Endothelial cell of umbilical vein (primary cell): ENCODE measurements at regions not wholly inside any gene's neighbourhood (a gene's known extent, or its start where the extent isn't known, plus 50 kb on each side); places are given as distances from the start of the nearest gene placed in this dataset.

Source experiments
- BruUV-seq: library from RNA; stranded (reverse); fragments of 400-500 nt; replicated peaks from 2 replicates; lab custom pipeline; 2021; lab: Mats Ljungman, UMichigan
- CTCF ChIA-PET: fragments of 300-600, 350-600 bp; sonication (Branson Sonifier 250); formaldehyde crosslinking; loops from one replicate; lab custom pipeline; 2021; ENCODE audit warnings: antibody characterized with exemption, inconsistent platforms; lab: Charles Lee
- POLR2A ChIA-PET: fragments of 300-600, 350-600 bp; sonication (Branson Sonifier 250); formaldehyde crosslinking; loops from one replicate; lab custom pipeline; 2021; ENCODE audit warnings: antibody characterized with exemption, inconsistent platforms; lab: Charles Lee
- DNase-seq: peaks from one replicate; pipeline ENCODE4 v3.0.0-alpha.2; 2011; ENCODE audit warnings: low read depth, low spot score
- FAIRE-seq: peaks from 2 replicates; lab custom pipeline; 2011; peaks lifted over from hg19 to GRCh38; lab: Jason Lieb, UNC
- H2AFZ ChIP-seq: 2 replicates; pipeline ENCODE4 v1.6.0; 2012; ENCODE audit warnings: low read depth, low read length, control low read depth, inconsistent platforms
- H3K27ac ChIP-seq: 2 replicates; pipeline ENCODE4 v1.5.1; 2011; ENCODE audit warnings: low read depth, mild to moderate bottlenecking, control low read depth, low read length, moderate library complexity; ENCODE audit not compliant: insufficient read depth
- H3K27me3 ChIP-seq, 2 experiments: 2 replicates each; pipeline versions ENCODE4 v1.6.0 to v1.6.1; 2011; ENCODE audit warnings: low read length in 2 of 2, mixed read lengths in 1 of 2; ENCODE audit not compliant: control insufficient read depth in 2 of 2, insufficient read depth in 2 of 2
- H3K36me3 ChIP-seq, 2 experiments: 2 replicates in 1 of 2; 3 replicates in 1 of 2; pipeline ENCODE4 v1.5.1; 2011; ENCODE audit warnings: low read length in 2 of 2, mild to moderate bottlenecking in 1 of 2, moderate library complexity in 1 of 2; ENCODE audit not compliant: control insufficient read depth in 2 of 2, insufficient read depth in 2 of 2; ENCODE audit errors: extremely low read depth in 1 of 2
- H3K4me1 ChIP-seq: 3 replicates; pipeline ENCODE4 v1.5.1; 2011; ENCODE audit warnings: mild to moderate bottlenecking, low read length; ENCODE audit not compliant: control insufficient read depth, insufficient read depth; ENCODE audit errors: extremely low read depth
- H3K4me2 ChIP-seq: 2 replicates; pipeline ENCODE4 v1.6.1; 2011; ENCODE audit warnings: low read length, control low read depth, mixed read lengths; ENCODE audit not compliant: insufficient read depth
- H3K4me3 ChIP-seq, 3 experiments: fragments of 200-600 bp in 1 of 3; sonication (generic), shearing (Covaris generic) in 1 of 3; replicated peaks in 1 of 3; 2 replicates each; pipeline ENCODE4 v1.5.1; 2011 to 2016; ENCODE audit warnings: control low read depth in 3 of 3, low read length in 3 of 3, mild to moderate bottlenecking in 2 of 3, inconsistent platforms in 1 of 3, low read depth in 1 of 3, moderate library complexity in 1 of 3; ENCODE audit not compliant: insufficient read depth in 1 of 3
- H3K79me2 ChIP-seq: 2 replicates; pipeline ENCODE4 v1.6.0; 2012; ENCODE audit warnings: low read length, inconsistent platforms; ENCODE audit not compliant: control insufficient read depth, insufficient read depth
- H3K9ac ChIP-seq: replicated peaks from 2 replicates; pipeline ENCODE3; 2011; ENCODE audit warnings: low read length, control low read depth; ENCODE audit not compliant: insufficient read depth; ENCODE audit errors: extremely low read depth
- H3K9me1 ChIP-seq: replicated peaks from 3 replicates; pipeline ENCODE4 v1.6.0; 2011; ENCODE audit warnings: mild to moderate bottlenecking, low read length; ENCODE audit not compliant: control insufficient read depth, insufficient read depth; ENCODE audit errors: extremely low read depth
- H3K9me3 ChIP-seq: replicated peaks from 2 replicates; pipeline ENCODE4 v1.5.1; 2012; ENCODE audit warnings: low read length, inconsistent platforms; ENCODE audit not compliant: control insufficient read depth, insufficient read depth
- H4K20me1 ChIP-seq: replicated peaks from 2 replicates; pipeline ENCODE3; 2011; ENCODE audit warnings: mild to moderate bottlenecking, low read length; ENCODE audit not compliant: control insufficient read depth, insufficient read depth; ENCODE audit errors: extremely low read depth
- CTCF ChIP-seq, 2 donors: IDR thresholded peaks; 1 replicate in 1 of 2; 2 replicates in 1 of 2; pipeline ENCODE4 v1.5.1; 2011; ENCODE audit warnings: low read length in 2 of 2, mild to moderate bottlenecking in 2 of 2, moderate library complexity in 2 of 2, control low read depth in 1 of 2, inconsistent platforms in 1 of 2, low read depth in 1 of 2; ENCODE audit not compliant: insufficient read depth in 1 of 2; ENCODE audit errors: extremely low read depth in 1 of 2
- EZH2 ChIP-seq: IDR thresholded peaks from 2 replicates; pipeline ENCODE4 v1.6.1; 2012; ENCODE audit warnings: borderline replicate concordance, low read depth, mild to moderate bottlenecking, moderate library complexity, low read length, inconsistent platforms; ENCODE audit not compliant: severe bottlenecking
- FOS ChIP-seq: IDR thresholded peaks from 2 replicates; pipeline ENCODE4 v1.6.1; 2011; ENCODE audit warnings: mild to moderate bottlenecking, low read length, moderate library complexity, borderline replicate concordance; ENCODE audit not compliant: insufficient read depth
- GATA2 ChIP-seq: IDR thresholded peaks from 2 replicates; pipeline ENCODE4 v1.7.0; 2011; ENCODE audit warnings: low read depth, mild to moderate bottlenecking, moderate library complexity, mixed read lengths, low read length; ENCODE audit not compliant: insufficient read length, insufficient read depth
- JUN ChIP-seq: IDR thresholded peaks from 2 replicates; pipeline ENCODE4 v1.6.1; 2011; ENCODE audit warnings: borderline replicate concordance, low read depth; ENCODE audit not compliant: insufficient read length, insufficient read depth
- MAX ChIP-seq: IDR thresholded peaks from 2 replicates; pipeline ENCODE4 v1.6.1; 2011; ENCODE audit not compliant: insufficient read depth, insufficient read length
- MYC ChIP-seq: IDR thresholded peaks from one replicate; pipeline ENCODE4 v1.6.1; 2011; ENCODE audit warnings: mild to moderate bottlenecking, low read depth, low read length
- POLR2A ChIP-seq: IDR thresholded peaks from 2 replicates; pipeline ENCODE4 v1.6.1; 2012; ENCODE audit warnings: low read depth, mild to moderate bottlenecking, control low read depth, low read length
- POLR2AphosphoS5 ChIP-seq: IDR thresholded peaks from 2 replicates; pipeline ENCODE4 v1.6.1; 2012; ENCODE audit warnings: low read depth, mild to moderate bottlenecking, control low read depth, low read length, moderate library complexity; ENCODE audit not compliant: insufficient read depth
- dilution Hi-C: fragments of 300-500 bp; cut with MboI; formaldehyde crosslinking; loops from one replicate; pipeline ENCODE4 v1.15.0; 2019; ENCODE audit warnings: low sequenced_read_pairs; ENCODE audit not compliant: extremely low pct_ligation_motif_present
- intact Hi-C: fragments of 100-400 bp; cut with micrococcal nuclease; formaldehyde crosslinking; loops from one replicate; pipeline ENCODE4 v1.10.0; 2022

GRCh38 chr6:163825033-163825432, 410.5 kb downstream of the QKI start:
- POLR2A ChIA-PET, result no interaction called here
- no peak overlapping the region for H3K27ac ChIP-seq
- BruUV-seq, result no TSS peak
- DNase-seq (no peak), FAIRE-seq (no peak)
- H2AFZ ChIP-seq, result no peak overlapping the region
- H3K9ac ChIP-seq, result no peak overlapping the region
- no peaks in the 10 kb centered on the region for H4K20me1 ChIP-seq
- CTCF ChIA-PET, result no interaction called here
- no peaks in the 10 kb centered on the region for H3K4me1 ChIP-seq
- no peaks in the 10 kb centered on the region for H3K36me3 ChIP-seq
- intact Hi-C loops, result no loop called here
- H3K27me3 ChIP-seq, result no peaks in the 10 kb centered on the region
- H3K79me2 ChIP-seq, result no peaks in the 10 kb centered on the region
- dilution Hi-C loops, result no loop called here
- no peak overlapping the region for H3K4me3 ChIP-seq
- TF ChIP-seq EZH2 (no peak), GATA2 (no peak), JUN (no peak), POLR2AphosphoS5 (no peak), MYC (no peak), FOS (no peak), CTCF (IDR thresholded peaks at IDR 0.05; ENCODE audit: extremely low read depth in 1 of 2, insufficient read depth in 1 of 2, low read depth in 1 of 2, low read length in 2 of 2) (no peak), MAX (no peak), POLR2A (no peak)
- H3K9me3 ChIP-seq, result no peaks in the 10 kb centered on the region
- H3K9me1 ChIP-seq, result no peaks in the 10 kb centered on the region
- H3K4me2 ChIP-seq, result no peak overlapping the region
